HCT116 (cell line): ENCODE measurements at regions not wholly inside any gene's neighbourhood (a gene's known extent, or its start where the extent isn't known, plus 50 kb on each side); places are given as distances from the start of the nearest gene placed in this dataset.

Source experiments
- ATAC-seq: fragments of 200-7000 bp; cut with Tn5 transposase; 2 replicates; pipeline ENCODE4 v1.9.1; 2020; ENCODE audit warnings: mild to moderate bottlenecking, moderate library complexity
- BruUV-seq: library from RNA; stranded (reverse); fragments of 400-500 nt; replicated peaks from 2 replicates; lab custom pipeline; 2021; lab: Mats Ljungman, UMichigan
- CTCF ChIA-PET: fragments of 300-600 bp; sonication (Branson Sonifier 250); formaldehyde crosslinking; loops from one replicate; lab custom pipeline; 2021; ENCODE audit warnings: antibody characterized with exemption; lab: Charles Lee
- POLR2A ChIA-PET: fragments of 300-600, 350-600 bp; sonication (Branson Sonifier 250); formaldehyde crosslinking; loops from one replicate; lab custom pipeline; 2021; ENCODE audit warnings: antibody characterized with exemption; lab: Charles Lee
- RAD21 ChIA-PET, 2 experiments: fragments of 300-600 bp; sonication (Branson Sonifier 250); formaldehyde crosslinking; loops; one replicate each; lab custom pipeline; 2023; ENCODE audit warnings: low total read pairs in 2 of 2; ENCODE audit not compliant: uncharacterized antibody in 2 of 2, unreplicated experiment in 2 of 2, low non-redundant PET in 1 of 2; lab: Charles Lee
- DNase-seq: peaks from one replicate; pipeline ENCODE4 v3.0.0-alpha.2; 2010; ENCODE audit warnings: low read depth, low spot score
- H2AFZ ChIP-seq: fragments of 200-600 bp; shearing (Covaris generic), sonication (generic); 2 replicates; pipeline ENCODE4 v1.6.1; 2017; ENCODE audit warnings: low read depth, mixed run types, mixed read lengths, antibody characterized with exemption, low read length; ENCODE audit not compliant: poor library complexity, severe bottlenecking
- H3K27ac ChIP-seq: 2 replicates; pipeline ENCODE4 v1.5.1; 2012; ENCODE audit warnings: low read depth, low read length
- H3K27me3 ChIP-seq: fragments of 200-600 bp; sonication (generic); 2 replicates; pipeline ENCODE4 v1.6.1; 2016; ENCODE audit warnings: mixed run types, low read length, mixed read lengths; ENCODE audit not compliant: insufficient read depth
- H3K36me3 ChIP-seq, 2 experiments: fragments of 200-500 bp in 1 of 2; fragments of 200-600 bp in 1 of 2; sonication (Bioruptor generic) in 1 of 2; sonication (generic) in 1 of 2; 2 replicates each; pipeline versions ENCODE4 v1.5.1 to v1.6.1; 2014 to 2016; ENCODE audit warnings: low read length in 2 of 2, inconsistent platforms in 1 of 2, mixed read lengths in 1 of 2, mixed run types in 1 of 2; ENCODE audit not compliant: insufficient read depth in 2 of 2, control insufficient read depth in 1 of 2
- H3K4me1 ChIP-seq, 2 experiments: fragments of 200-600 bp in 1 of 2; sonication (generic) in 1 of 2; 2 replicates each; pipeline versions ENCODE4 v1.5.1 to v1.6.1; 2012 to 2017; ENCODE audit warnings: low read length in 2 of 2, inconsistent platforms in 1 of 2, mild to moderate bottlenecking in 1 of 2, mixed read lengths in 1 of 2, mixed run types in 1 of 2, moderate library complexity in 1 of 2; ENCODE audit not compliant: insufficient read depth in 2 of 2, control insufficient read depth in 1 of 2
- H3K4me2 ChIP-seq: fragments of 200-600 bp; sonication (generic); 2 replicates; pipeline ENCODE4 v1.6.1; 2017; ENCODE audit warnings: mixed run types, low read length, mixed read lengths
- H3K4me3 ChIP-seq, 2 experiments: fragments of 200-600 bp in 1 of 2; sonication (generic) in 1 of 2; replicated peaks in 1 of 2; 2 replicates each; pipeline ENCODE4 v1.5.1; 2011 to 2016; ENCODE audit warnings: low read length in 2 of 2, control low read depth in 1 of 2, low read depth in 1 of 2, mild to moderate bottlenecking in 1 of 2, mixed read lengths in 1 of 2, mixed run types in 1 of 2
- H3K79me2 ChIP-seq: fragments of 200-600 bp; sonication (generic); 2 replicates; pipeline ENCODE4 v1.6.1; 2017; ENCODE audit warnings: mild to moderate bottlenecking, mixed run types, low read length, moderate library complexity, mixed read lengths; ENCODE audit not compliant: insufficient read depth
- H3K9ac ChIP-seq: fragments of 200-600 bp; sonication (generic); 2 replicates; pipeline ENCODE4 v1.6.1; 2016; ENCODE audit warnings: low read length, mixed read lengths
- H3K9me2 ChIP-seq: fragments of 200-600 bp; sonication (generic), shearing (Covaris generic); 2 replicates; pipeline ENCODE4 v1.6.1; 2017; ENCODE audit warnings: mixed run types, mild to moderate bottlenecking, moderate library complexity; ENCODE audit not compliant: insufficient read depth
- H3K9me3 ChIP-seq, 2 experiments: fragments of 200-500 bp in 1 of 2; fragments of 200-600 bp in 1 of 2; sonication (Bioruptor generic) in 1 of 2; sonication (generic) in 1 of 2; 2 replicates each; pipeline ENCODE4 v1.6.1; 2014 to 2017; ENCODE audit warnings: low read length in 2 of 2, mixed read lengths in 2 of 2, inconsistent platforms in 1 of 2, low read depth in 1 of 2, mild to moderate bottlenecking in 1 of 2, mixed run types in 1 of 2, moderate library complexity in 1 of 2; ENCODE audit not compliant: control insufficient read depth in 1 of 2, insufficient read depth in 1 of 2
- H4K20me1 ChIP-seq: fragments of 200-600 bp; sonication (generic), shearing (Covaris generic); 2 replicates; pipeline ENCODE4 v1.6.1; 2017; ENCODE audit warnings: mixed run types, mild to moderate bottlenecking, moderate library complexity; ENCODE audit not compliant: insufficient read depth
- CBX3 ChIP-seq: IDR thresholded peaks from 2 replicates; pipeline ENCODE4 v1.6.1; 2012; ENCODE audit warnings: low read depth
- CEBPB ChIP-seq: IDR thresholded peaks from 2 replicates; pipeline ENCODE4 v1.6.1; 2012; ENCODE audit warnings: low read depth
- CTCF ChIP-seq, 3 experiments: fragments of 200-600 bp in 1 of 3; sonication (generic) in 1 of 3; IDR thresholded peaks in 2 of 3; conservative IDR thresholded peaks in 1 of 3; 2 replicates each; pipeline ENCODE4 v1.5.1; 2012 to 2017; ENCODE audit warnings: low read depth in 2 of 3, low read length in 2 of 3, antibody characterized with exemption in 1 of 3, borderline replicate concordance in 1 of 3, control low read depth in 1 of 3, mild to moderate bottlenecking in 1 of 3, mixed read lengths in 1 of 3, mixed run types in 1 of 3, moderate library complexity in 1 of 3; ENCODE audit not compliant: insufficient read depth in 1 of 3
- EZH2 ChIP-seq: fragments of 200-600 bp; sonication (generic); IDR thresholded peaks from 2 replicates; pipeline ENCODE4 v1.6.1; 2017; ENCODE audit warnings: antibody characterized with exemption, mixed run types
- FOSL1 ChIP-seq: IDR thresholded peaks from 2 replicates; pipeline ENCODE4 v1.6.1; 2012; ENCODE audit warnings: low read depth
- JUND ChIP-seq: IDR thresholded peaks from 2 replicates; pipeline ENCODE4 v1.6.1; 2012
- RAD21 ChIP-seq: IDR thresholded peaks from 2 replicates; pipeline ENCODE4 v1.6.1; 2012; ENCODE audit warnings: low read depth, mild to moderate bottlenecking
- SP1 ChIP-seq: IDR thresholded peaks from 2 replicates; pipeline ENCODE4 v1.6.1; 2012; ENCODE audit warnings: low read depth
- YY1 ChIP-seq: IDR thresholded peaks from 2 replicates; pipeline ENCODE4 v1.6.1; 2011; ENCODE audit warnings: low read length, low read depth, moderate library complexity, mild to moderate bottlenecking; ENCODE audit not compliant: insufficient replicate concordance; ENCODE audit errors: extremely low read depth
- intact Hi-C: fragments of 100-400 bp; cut with micrococcal nuclease; formaldehyde crosslinking; loops from 2 replicates; pipeline ENCODE4 v1.10.0; 2022
- TF ChIP-seq, protein P1 (sequence below): IDR thresholded peaks from 2 replicates; pipeline ENCODE4 v1.6.1; 2012; ENCODE audit warnings: low read depth

DNA sequence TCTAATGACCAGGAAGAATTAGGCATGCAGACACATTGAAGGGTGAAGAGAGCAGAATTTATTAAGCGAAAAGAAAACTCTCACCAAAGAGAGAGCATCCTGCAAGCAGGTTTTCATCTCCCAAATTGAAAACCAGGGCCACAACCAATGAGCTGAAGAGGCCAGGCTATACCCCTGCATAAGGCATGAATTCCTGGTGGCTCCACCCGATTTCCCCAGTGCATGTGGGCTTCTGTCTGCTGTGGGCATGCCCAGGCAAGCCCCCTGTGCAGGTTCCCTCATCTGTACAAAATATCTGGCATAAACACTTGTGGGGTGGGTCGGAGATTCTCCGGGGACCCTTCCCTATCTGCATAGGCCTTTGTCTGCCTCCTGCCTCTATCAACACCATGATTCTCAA, 621.6 kb upstream of the LRRTM1 start:
- TF ChIP-seq CBX3: no peak
- TF ChIP-seq, protein P1, sequence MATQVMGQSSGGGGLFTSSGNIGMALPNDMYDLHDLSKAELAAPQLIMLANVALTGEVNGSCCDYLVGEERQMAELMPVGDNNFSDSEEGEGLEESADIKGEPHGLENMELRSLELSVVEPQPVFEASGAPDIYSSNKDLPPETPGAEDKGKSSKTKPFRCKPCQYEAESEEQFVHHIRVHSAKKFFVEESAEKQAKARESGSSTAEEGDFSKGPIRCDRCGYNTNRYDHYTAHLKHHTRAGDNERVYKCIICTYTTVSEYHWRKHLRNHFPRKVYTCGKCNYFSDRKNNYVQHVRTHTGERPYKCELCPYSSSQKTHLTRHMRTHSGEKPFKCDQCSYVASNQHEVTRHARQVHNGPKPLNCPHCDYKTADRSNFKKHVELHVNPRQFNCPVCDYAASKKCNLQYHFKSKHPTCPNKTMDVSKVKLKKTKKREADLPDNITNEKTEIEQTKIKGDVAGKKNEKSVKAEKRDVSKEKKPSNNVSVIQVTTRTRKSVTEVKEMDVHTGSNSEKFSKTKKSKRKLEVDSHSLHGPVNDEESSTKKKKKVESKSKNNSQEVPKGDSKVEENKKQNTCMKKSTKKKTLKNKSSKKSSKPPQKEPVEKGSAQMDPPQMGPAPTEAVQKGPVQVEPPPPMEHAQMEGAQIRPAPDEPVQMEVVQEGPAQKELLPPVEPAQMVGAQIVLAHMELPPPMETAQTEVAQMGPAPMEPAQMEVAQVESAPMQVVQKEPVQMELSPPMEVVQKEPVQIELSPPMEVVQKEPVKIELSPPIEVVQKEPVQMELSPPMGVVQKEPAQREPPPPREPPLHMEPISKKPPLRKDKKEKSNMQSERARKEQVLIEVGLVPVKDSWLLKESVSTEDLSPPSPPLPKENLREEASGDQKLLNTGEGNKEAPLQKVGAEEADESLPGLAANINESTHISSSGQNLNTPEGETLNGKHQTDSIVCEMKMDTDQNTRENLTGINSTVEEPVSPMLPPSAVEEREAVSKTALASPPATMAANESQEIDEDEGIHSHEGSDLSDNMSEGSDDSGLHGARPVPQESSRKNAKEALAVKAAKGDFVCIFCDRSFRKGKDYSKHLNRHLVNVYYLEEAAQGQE: no peak
- TF ChIP-seq JUND: no peak
- TF ChIP-seq SP1: no peak
- TF ChIP-seq EZH2: no peak
- no peak for TF ChIP-seq CEBPB
- TF ChIP-seq YY1: no peak
- TF ChIP-seq FOSL1: no peak
- no peak for TF ChIP-seq CTCF (IDR thresholded peaks at IDR 0.05 in 2 of 3, conservative IDR thresholded peaks at IDR 0.05 in 1 of 3; ENCODE audit: borderline replicate concordance in 1 of 3, insufficient read depth in 1 of 3, low read depth in 2 of 3, low read length in 2 of 3)
- TF ChIP-seq RAD21: no peak
- POLR2A ChIA-PET: no interaction called here

More for the DNA sequence above, 621.6 kb upstream of the LRRTM1 start:
- no peaks in the 10 kb centered on the region for H3K9me2 ChIP-seq
- DNase-seq (no peak), ATAC-seq (no peak)
- ChIA-PET RAD21 (no interaction called here), CTCF (no interaction called here)
- H3K27ac ChIP-seq: no peak overlapping the region
- H3K4me2 ChIP-seq: no peak overlapping the region
- H3K9ac ChIP-seq: no peak overlapping the region
- H3K79me2 ChIP-seq: no peaks in the 10 kb centered on the region
- no peak overlapping the region for H2AFZ ChIP-seq
- no TSS peak for BruUV-seq
- H4K20me1 ChIP-seq: no peaks in the 10 kb centered on the region
- intact Hi-C loops: no loop called here
- no peaks in the 10 kb centered on the region for H3K4me1 ChIP-seq
- H3K4me3 ChIP-seq: no peak overlapping the region
- H3K9me3 ChIP-seq: peaks cover 0 to 6% of the 10 kb centered on the region in 2 experiments; a peak in 1 of 4 replicates
- no peaks in the 10 kb centered on the region for H3K36me3 ChIP-seq
- H3K27me3 ChIP-seq: no peaks in the 10 kb centered on the region
